Panc1 (cell line): ENCODE measurements at regions not wholly inside any gene's neighbourhood (a gene's known extent, or its start where the extent isn't known, plus 50 kb on each side); places are given as distances from the start of the nearest gene placed in this dataset.

Experiments used
- POLR2AphosphoS5 ChIP-seq: IDR thresholded peaks from 2 replicates; pipeline ENCODE4 v1.6.1; 2012; ENCODE audit warnings: mild to moderate bottlenecking, low read depth, low read length, moderate library complexity
- SIN3A ChIP-seq: IDR thresholded peaks from 2 replicates; pipeline ENCODE4 v1.6.1; 2012; ENCODE audit warnings: low read depth, mild to moderate bottlenecking, low read length, moderate library complexity, borderline replicate concordance; ENCODE audit not compliant: insufficient read depth
- TCF7L2 ChIP-seq: IDR thresholded peaks from 2 replicates; pipeline ENCODE4 v1.6.1; 2011; ENCODE audit warnings: mild to moderate bottlenecking, low read depth, low read length, inconsistent platforms
- TF ChIP-seq, protein P1 (sequence below): fragments of 450-650 bp; IDR thresholded peaks from 2 replicates; pipeline ENCODE4 v1.5.1; 2017; ENCODE audit warnings: mild to moderate bottlenecking
- TF ChIP-seq, protein P2 (sequence below), 2 experiments: IDR thresholded peaks; 2 replicates each; pipeline ENCODE4 v1.6.1; 2011 to 2012; ENCODE audit warnings: low read depth in 2 of 2, control low read depth in 1 of 2, low read length in 1 of 2, mild to moderate bottlenecking in 1 of 2, moderate library complexity in 1 of 2; ENCODE audit not compliant: insufficient read depth in 1 of 2

DNA sequence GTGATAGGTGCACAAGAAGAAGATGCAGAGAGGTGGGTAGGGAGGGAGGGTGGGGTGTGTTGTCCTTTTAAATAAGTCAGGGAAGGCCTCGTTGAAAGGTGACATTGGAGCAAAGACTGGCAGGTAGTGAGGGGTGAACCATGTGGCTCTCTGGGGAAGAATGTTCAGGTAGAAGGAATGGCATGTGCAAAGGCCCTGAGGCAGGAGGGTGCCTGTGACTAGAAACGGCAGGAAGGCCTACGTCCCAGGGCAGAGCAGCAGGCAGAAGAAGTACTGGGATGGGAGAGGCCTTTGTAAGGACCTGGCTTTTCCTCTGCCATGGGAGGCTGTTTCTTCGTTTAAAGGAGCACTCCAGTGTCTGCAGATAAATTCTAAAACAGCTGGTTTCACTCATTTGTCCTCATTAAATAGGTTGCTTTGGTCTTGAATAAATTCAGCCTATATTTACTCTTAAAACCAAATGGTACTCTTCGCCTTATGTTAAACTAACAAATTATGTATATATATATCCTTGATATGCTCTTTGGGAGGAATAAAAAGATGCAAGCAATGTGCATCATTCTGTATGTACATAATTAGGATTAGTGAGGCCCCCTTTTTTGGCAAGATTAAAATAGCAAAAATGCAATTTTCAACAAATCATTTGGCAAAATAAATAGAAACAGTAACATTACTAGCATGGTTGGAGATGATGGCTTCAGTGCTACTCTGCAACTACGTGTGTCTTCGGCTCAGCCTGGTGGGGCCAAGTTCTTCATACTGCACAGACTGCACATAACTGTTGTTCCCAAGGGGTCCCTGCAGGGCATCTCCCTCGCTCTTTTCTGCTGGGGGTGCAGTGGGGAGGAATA is 151.4 kb downstream of the KLF13 start:
- TF ChIP-seq, protein P1, sequence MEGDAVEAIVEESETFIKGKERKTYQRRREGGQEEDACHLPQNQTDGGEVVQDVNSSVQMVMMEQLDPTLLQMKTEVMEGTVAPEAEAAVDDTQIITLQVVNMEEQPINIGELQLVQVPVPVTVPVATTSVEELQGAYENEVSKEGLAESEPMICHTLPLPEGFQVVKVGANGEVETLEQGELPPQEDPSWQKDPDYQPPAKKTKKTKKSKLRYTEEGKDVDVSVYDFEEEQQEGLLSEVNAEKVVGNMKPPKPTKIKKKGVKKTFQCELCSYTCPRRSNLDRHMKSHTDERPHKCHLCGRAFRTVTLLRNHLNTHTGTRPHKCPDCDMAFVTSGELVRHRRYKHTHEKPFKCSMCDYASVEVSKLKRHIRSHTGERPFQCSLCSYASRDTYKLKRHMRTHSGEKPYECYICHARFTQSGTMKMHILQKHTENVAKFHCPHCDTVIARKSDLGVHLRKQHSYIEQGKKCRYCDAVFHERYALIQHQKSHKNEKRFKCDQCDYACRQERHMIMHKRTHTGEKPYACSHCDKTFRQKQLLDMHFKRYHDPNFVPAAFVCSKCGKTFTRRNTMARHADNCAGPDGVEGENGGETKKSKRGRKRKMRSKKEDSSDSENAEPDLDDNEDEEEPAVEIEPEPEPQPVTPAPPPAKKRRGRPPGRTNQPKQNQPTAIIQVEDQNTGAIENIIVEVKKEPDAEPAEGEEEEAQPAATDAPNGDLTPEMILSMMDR, result no peak
- TF ChIP-seq, protein P2, sequence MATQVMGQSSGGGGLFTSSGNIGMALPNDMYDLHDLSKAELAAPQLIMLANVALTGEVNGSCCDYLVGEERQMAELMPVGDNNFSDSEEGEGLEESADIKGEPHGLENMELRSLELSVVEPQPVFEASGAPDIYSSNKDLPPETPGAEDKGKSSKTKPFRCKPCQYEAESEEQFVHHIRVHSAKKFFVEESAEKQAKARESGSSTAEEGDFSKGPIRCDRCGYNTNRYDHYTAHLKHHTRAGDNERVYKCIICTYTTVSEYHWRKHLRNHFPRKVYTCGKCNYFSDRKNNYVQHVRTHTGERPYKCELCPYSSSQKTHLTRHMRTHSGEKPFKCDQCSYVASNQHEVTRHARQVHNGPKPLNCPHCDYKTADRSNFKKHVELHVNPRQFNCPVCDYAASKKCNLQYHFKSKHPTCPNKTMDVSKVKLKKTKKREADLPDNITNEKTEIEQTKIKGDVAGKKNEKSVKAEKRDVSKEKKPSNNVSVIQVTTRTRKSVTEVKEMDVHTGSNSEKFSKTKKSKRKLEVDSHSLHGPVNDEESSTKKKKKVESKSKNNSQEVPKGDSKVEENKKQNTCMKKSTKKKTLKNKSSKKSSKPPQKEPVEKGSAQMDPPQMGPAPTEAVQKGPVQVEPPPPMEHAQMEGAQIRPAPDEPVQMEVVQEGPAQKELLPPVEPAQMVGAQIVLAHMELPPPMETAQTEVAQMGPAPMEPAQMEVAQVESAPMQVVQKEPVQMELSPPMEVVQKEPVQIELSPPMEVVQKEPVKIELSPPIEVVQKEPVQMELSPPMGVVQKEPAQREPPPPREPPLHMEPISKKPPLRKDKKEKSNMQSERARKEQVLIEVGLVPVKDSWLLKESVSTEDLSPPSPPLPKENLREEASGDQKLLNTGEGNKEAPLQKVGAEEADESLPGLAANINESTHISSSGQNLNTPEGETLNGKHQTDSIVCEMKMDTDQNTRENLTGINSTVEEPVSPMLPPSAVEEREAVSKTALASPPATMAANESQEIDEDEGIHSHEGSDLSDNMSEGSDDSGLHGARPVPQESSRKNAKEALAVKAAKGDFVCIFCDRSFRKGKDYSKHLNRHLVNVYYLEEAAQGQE (IDR thresholded peaks at IDR 0.05; ENCODE audit: insufficient read depth in 1 of 2, low read depth in 2 of 2, low read length in 1 of 2), result no peak
- TF ChIP-seq TCF7L2, result no peak
- TF ChIP-seq POLR2AphosphoS5, result no peak
- TF ChIP-seq SIN3A, result no peak
